ENCODE measurements at regions not wholly inside any gene's neighbourhood (a gene's known extent, or its start where the extent isn't known, plus 50 kb on each side); places are given as distances from the start of the nearest gene placed in this dataset.

DNA sequence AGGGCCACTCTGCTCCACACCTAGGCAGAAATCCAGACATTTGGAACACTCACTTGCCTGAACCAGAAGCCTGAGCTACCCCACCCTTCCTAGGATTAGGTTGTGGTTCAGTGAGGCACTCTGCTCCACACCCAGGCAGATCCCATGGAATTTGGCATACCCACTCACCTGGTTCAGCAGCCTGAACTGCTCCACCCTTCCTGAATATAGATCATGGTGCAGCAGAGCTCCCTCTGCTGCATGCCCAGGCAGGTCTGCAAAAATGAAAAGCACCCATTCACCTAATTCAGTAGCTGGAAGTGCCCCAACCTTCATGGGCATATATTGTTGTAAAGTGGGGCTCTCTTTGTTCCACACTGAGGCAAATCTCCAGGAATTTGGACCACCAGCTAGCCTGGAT is 185.1 kb upstream of the CNTNAP5 start:
- no peak for TF ChIP-seq CTCF (IDR thresholded peaks at IDR 0.05)
- TF ChIP-seq POLR2A (IDR thresholded peaks at IDR 0.05): no peak
- TF ChIP-seq EP300 (IDR thresholded peaks at IDR 0.05): no peak

Measured in ovary (tissue), 3 donors.